Smooth muscle cell (in vitro differentiated cells): ENCODE measurements at regions not wholly inside any gene's neighbourhood (a gene's known extent, or its start where the extent isn't known, plus 50 kb on each side); places are given as distances from the start of the nearest gene placed in this dataset.

ENCODE experiments used
- DNase-seq: peaks from one replicate; lab custom pipeline; 2025; ENCODE audit not compliant: unreplicated experiment; lab: John Stamatoyannopoulos, UW
- H2AFZ ChIP-seq: fragments of 200-600 bp; sonication (generic); 2 replicates; pipeline ENCODE4 v1.6.0; 2016; ENCODE audit warnings: antibody characterized with exemption, low read depth, mild to moderate bottlenecking
- H3F3A ChIP-seq: fragments of 200-600 bp; sonication (generic); 2 replicates; pipeline ENCODE4 v1.6.0; 2017; ENCODE audit warnings: antibody characterized with exemption, low read depth
- H3K27ac ChIP-seq: fragments of 200-600 bp; sonication (generic); 2 replicates; pipeline ENCODE4 v1.5.1; 2016; ENCODE audit warnings: low read depth, mild to moderate bottlenecking
- H3K27me3 ChIP-seq: fragments of 200-600 bp; sonication (generic); 2 replicates; pipeline ENCODE4 v1.6.1; 2016; ENCODE audit warnings: low read depth, mild to moderate bottlenecking
- H3K36me3 ChIP-seq: fragments of 200-600 bp; sonication (generic); 2 replicates; pipeline ENCODE4 v1.5.1; 2016; ENCODE audit warnings: low read depth
- H3K4me1 ChIP-seq: fragments of 200-600 bp; sonication (generic); 2 replicates; pipeline ENCODE4 v1.5.1; 2016; ENCODE audit warnings: low read depth
- H3K4me2 ChIP-seq: fragments of 200-600 bp; sonication (generic); 2 replicates; pipeline ENCODE4 v1.6.0; 2016; ENCODE audit warnings: mild to moderate bottlenecking
- H3K4me3 ChIP-seq: fragments of 200-600 bp; sonication (generic); 2 replicates; pipeline ENCODE4 v1.5.1; 2016; ENCODE audit warnings: mild to moderate bottlenecking
- H3K79me2 ChIP-seq: fragments of 200-600 bp; sonication (generic); 2 replicates; pipeline ENCODE4 v1.6.0; 2016; ENCODE audit warnings: low read depth, mild to moderate bottlenecking
- H3K9ac ChIP-seq: fragments of 200-600 bp; sonication (generic); 2 replicates; pipeline ENCODE4 v1.6.0; 2016; ENCODE audit warnings: low read depth
- H3K9me3 ChIP-seq: fragments of 200-600 bp; sonication (generic); replicated peaks from 2 replicates; pipeline ENCODE4 v1.5.1; 2016; ENCODE audit warnings: low read depth
- H4K20me1 ChIP-seq: fragments of 200-600 bp; sonication (generic); 2 replicates; pipeline ENCODE4 v1.6.0; 2016; ENCODE audit warnings: low read depth
- CTCF ChIP-seq: fragments of 200-600 bp; sonication (generic); IDR thresholded peaks from 2 replicates; pipeline ENCODE4 v1.5.1; 2017; ENCODE audit warnings: borderline replicate concordance, mild to moderate bottlenecking, antibody characterized with exemption; ENCODE audit not compliant: insufficient read depth, poor library complexity, severe bottlenecking
- WGBS: methylation state at CpG from one replicate; pipeline ENCODE4 v1.1.7; 2016; ENCODE audit warnings: low lambda C conversion rate; 5-methylcytosine and 5-hydroxymethylcytosine counted together

GRCh38 chr12:3363608-3364007, 127.4 kb upstream of the PRMT8 start:
- H3K4me2 ChIP-seq: no peak overlapping the region
- H3K9me3 ChIP-seq: no peaks in the 10 kb centered on the region
- no peaks in the 10 kb centered on the region for H3F3A ChIP-seq
- DNase-seq: no peak
- no peak overlapping the region for H3K27ac ChIP-seq
- no peak overlapping the region for H3K4me3 ChIP-seq
- 92% methylated on average over 9 of the region's 9 CpGs for WGBS
- H3K9ac ChIP-seq: no peak overlapping the region
- no peaks in the 10 kb centered on the region for H3K36me3 ChIP-seq
- no peaks in the 10 kb centered on the region for H3K79me2 ChIP-seq
- no peak for TF ChIP-seq CTCF
- no peaks in the 10 kb centered on the region for H3K4me1 ChIP-seq
- H2AFZ ChIP-seq: no peak overlapping the region
- H4K20me1 ChIP-seq: no peaks in the 10 kb centered on the region
- peaks cover 79% of the 10 kb centered on the region for H3K27me3 ChIP-seq

DNA sequence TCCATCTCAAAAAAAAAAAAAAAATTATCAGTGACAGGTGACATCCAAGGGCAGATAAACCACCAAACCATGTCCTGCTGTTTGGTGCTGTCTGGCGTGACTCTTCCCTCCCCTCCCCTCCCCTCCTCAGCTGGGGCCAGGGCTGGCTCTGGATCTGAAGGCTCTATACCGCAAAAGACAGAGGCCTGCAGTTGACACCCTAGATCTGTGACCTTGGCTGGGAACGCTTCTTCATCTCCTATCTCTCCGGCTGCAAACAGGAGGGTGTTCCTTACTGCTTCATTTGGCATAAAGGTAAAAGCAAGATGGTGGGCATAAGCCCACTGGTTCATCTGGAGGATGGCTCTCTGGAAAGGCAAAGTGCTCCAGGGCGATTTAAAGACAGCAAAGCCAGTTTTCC, 126.8 kb upstream of the PRMT8 start:
- Histone ChIP-seq H3K27me3 (peaks cover 84% of the 10 kb centered on the region), H3K9me3 (no peaks in the 10 kb centered on the region), H3K4me1 (no peaks in the 10 kb centered on the region), H3K4me3 (no peak overlapping the region), H3K27ac (no peak overlapping the region), H3K4me2 (no peak overlapping the region), H3K79me2 (no peaks in the 10 kb centered on the region), H3K36me3 (no peaks in the 10 kb centered on the region), H3F3A (no peaks in the 10 kb centered on the region), H2AFZ (no peak overlapping the region), H3K9ac (no peak overlapping the region), H4K20me1 (no peaks in the 10 kb centered on the region)
- no peak for DNase-seq
- TF ChIP-seq CTCF: no peak
- 87% methylated on average over 5 of the region's 5 CpGs for WGBS

- Histone ChIP-seq H3K27me3 (peaks cover 82% of the 10 kb centered on the region), H3K9ac (no peak overlapping the region), H3K4me2 (no peak overlapping the region), H3K4me3 (no peak overlapping the region), H3F3A (no peaks in the 10 kb centered on the region), H3K4me1 (no peaks in the 10 kb centered on the region), H3K27ac (no peak overlapping the region), H3K36me3 (no peaks in the 10 kb centered on the region), H4K20me1 (no peaks in the 10 kb centered on the region), H3K79me2 (no peaks in the 10 kb centered on the region), H2AFZ (no peak overlapping the region), H3K9me3 (no peaks in the 10 kb centered on the region)
- DNase-seq: no peak
- no peak for TF ChIP-seq CTCF
- WGBS: 78% methylated on average over 13 of the region's 13 CpGs
These were observed 126.1 kb upstream of the PRMT8 start for GRCh38 chr12:3364661-3365462.
